GM12873 (cell line): ENCODE measurements at regions not wholly inside any gene's neighbourhood (a gene's known extent, or its start where the extent isn't known, plus 50 kb on each side); places are given as distances from the start of the nearest gene placed in this dataset.

ENCODE experiments used
- CTCF ChIP-seq: IDR thresholded peaks from 2 replicates; pipeline ENCODE4 v1.5.1; 2012; ENCODE audit warnings: low read depth, mild to moderate bottlenecking, moderate library complexity, low read length, control low read depth; ENCODE audit not compliant: insufficient read depth; ENCODE audit errors: missing control alignments

- TF ChIP-seq CTCF, result no peak
Measured at GRCh38 chrX:122441451-122441850, 742.6 kb upstream of the GRIA3 start.

DNA sequence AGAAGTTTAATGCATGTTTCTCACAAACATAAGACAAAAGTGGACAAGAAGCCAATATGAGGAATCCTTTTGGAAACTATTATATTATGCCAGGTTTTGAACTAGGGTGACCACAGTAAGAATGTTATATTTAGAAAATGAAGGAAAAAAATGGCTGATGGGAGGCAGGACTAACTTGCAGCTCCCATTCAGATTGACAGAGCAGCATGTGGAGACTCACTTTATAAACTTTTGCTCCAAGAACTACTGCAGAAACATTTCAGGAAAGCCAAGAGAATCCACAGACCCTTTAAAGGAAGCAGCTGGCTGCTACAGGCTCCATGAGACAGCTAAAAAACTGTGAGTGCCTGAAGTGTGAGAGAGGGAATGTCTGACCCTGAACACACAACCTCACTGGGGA, 738.6 kb upstream of the GRIA3 start:
- no peak for TF ChIP-seq CTCF

DNA sequence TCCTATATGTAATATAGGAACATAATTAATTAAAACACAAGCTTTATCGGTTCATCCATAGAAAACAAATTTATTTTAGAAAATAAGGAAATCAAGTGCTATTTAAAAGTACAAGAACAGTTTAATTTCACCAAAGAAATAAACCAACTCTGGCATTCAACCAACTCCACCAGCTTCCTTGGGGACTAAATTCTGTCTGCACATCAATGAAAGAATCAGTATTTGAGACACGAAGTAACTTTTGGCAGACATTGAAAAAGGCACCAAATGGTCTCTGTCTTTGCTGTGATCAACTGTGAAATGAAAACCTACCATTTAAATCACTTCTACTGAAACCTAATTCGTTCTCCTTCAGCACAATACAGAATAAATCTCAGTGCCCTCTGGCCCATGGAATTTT, 719.7 kb upstream of the GRIA3 start:
- TF ChIP-seq CTCF, result no peak

- no peak for TF ChIP-seq CTCF
Measured at GRCh38 chrX:122475306-122475705, 708.8 kb upstream of the GRIA3 start.

GRCh38 chrX:122500556-122500955, 683.5 kb upstream of the GRIA3 start:
- no peak for TF ChIP-seq CTCF

DNA sequence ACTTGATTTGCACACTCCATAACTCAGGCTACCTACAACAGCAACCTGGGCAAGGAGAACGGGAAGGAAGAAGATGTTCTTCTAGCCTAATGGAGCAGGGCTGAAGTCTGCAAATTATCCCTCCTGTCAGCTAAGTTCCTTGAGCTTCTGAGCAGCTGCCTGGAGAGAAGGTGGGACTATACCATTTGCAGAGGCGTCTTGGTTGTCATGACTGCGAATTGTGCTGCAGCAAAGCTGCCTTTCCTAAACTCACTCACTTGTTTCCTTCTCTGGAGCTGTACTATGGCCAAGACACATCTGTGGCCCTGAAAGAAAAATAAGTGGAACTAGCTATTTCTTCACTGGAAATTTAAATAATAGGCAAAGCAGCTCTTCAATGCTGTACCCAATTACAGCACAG, 682.4 kb upstream of the GRIA3 start:
- no peak for TF ChIP-seq CTCF

DNA sequence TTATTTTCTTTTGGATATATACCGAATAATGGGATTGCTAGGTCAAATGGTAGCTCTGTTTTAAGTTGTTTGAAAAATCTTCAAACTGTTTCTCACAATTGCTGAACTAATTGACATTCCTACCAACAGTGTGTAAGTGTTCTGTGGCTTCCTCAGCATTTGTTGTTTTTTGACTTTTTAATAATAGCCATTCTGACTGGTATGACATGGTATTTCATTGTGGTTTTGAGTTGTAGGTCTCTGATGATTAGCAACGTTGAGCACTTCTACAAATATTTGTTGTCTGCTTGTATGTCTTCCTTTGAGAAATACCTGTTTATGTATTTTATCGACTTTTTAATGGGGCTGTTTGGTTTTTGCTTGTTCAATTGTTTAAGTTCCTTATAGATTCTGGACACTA, 680.1 kb upstream of the GRIA3 start:
- TF ChIP-seq CTCF, result no peak
